Activated CD4-positive, alpha-beta memory T cell treated with anti-CD3 and anti-CD28 coated beads for 36 hours (primary cell): ENCODE measurements at regions not wholly inside any gene's neighbourhood (a gene's known extent, or its start where the extent isn't known, plus 50 kb on each side); places are given as distances from the start of the nearest gene placed in this dataset.

Experiments
- CTCF ChIA-PET: fragments of 350-600 bp; sonication (Branson Sonifier 250); formaldehyde crosslinking; loops from one replicate; lab custom pipeline; 2021; ENCODE audit warnings: antibody characterized with exemption, inconsistent platforms; lab: Charles Lee
- POLR2A ChIA-PET: fragments of 350-600 bp; sonication (Branson Sonifier 250); formaldehyde crosslinking; loops from one replicate; lab custom pipeline; 2021; ENCODE audit warnings: antibody characterized with exemption; lab: Charles Lee
- DNase-seq: peaks from one replicate; pipeline ENCODE4 v3.0.0-alpha.2; 2020
- H3K27ac Mint-ChIP-seq: one replicate; pipeline ENCODE4 v1.8.0; 2021; ENCODE audit warnings: mixed read lengths
- H3K27me3 Mint-ChIP-seq: one replicate; pipeline ENCODE4 v1.8.0; 2021; ENCODE audit warnings: mixed read lengths
- H3K36me3 Mint-ChIP-seq: one replicate; pipeline ENCODE4 v1.8.0; 2021; ENCODE audit warnings: mixed read lengths
- H3K4me1 Mint-ChIP-seq: one replicate; pipeline ENCODE4 v1.8.0; 2021; ENCODE audit warnings: low read depth, mixed read lengths
- H3K4me3 Mint-ChIP-seq: one replicate; pipeline ENCODE4 v1.8.0; 2021; ENCODE audit warnings: mild to moderate bottlenecking, mixed read lengths
- H3K9me3 Mint-ChIP-seq: one replicate; pipeline ENCODE4 v1.8.0; 2021; ENCODE audit warnings: mixed read lengths
- intact Hi-C: fragments of 100-400 bp; cut with micrococcal nuclease; formaldehyde crosslinking; loops from one replicate; pipeline ENCODE4 v1.15.1; 2023

DNA sequence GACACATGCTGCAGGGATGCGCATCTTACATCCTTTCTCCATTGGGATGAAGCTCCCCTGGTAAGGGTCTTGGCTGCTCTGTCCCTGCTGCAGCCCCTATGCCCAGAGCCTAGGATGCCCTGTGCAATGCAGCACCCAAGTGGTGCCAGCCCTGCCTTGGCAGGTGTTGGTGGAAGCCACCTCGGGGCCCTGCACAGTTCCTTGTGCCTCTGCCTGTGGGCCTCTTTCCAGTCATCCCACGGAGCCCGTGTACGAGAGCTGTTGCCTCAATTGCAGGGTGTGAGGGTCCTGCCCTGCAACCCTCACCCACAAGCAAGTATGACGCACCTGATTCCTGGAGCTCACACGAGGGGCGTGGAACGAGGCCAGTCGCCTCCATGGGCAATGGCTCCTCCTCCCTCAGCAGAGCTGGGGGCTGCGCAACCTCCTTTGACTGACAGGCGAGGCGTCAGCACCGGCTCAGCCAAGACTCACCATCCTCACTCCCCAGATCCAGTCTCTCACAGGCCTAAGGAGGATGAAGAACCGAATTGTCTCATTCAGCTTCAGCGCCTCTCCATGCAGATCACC, 719.6 kb downstream of the BRD1 start:
- no peaks in the 10 kb centered on the region for H3K4me1 Mint-ChIP-seq
- no peak overlapping the region for H3K4me3 Mint-ChIP-seq
- no peaks in the 10 kb centered on the region for H3K9me3 Mint-ChIP-seq
- ChIA-PET POLR2A (no interaction called here), CTCF (no interaction called here)
- H3K27me3 Mint-ChIP-seq, result peaks cover 12% of the 10 kb centered on the region
- H3K27ac Mint-ChIP-seq, result no peak overlapping the region
- no peak for DNase-seq
- no peaks in the 10 kb centered on the region for H3K36me3 Mint-ChIP-seq
- intact Hi-C loops, result no loop called here

DNA sequence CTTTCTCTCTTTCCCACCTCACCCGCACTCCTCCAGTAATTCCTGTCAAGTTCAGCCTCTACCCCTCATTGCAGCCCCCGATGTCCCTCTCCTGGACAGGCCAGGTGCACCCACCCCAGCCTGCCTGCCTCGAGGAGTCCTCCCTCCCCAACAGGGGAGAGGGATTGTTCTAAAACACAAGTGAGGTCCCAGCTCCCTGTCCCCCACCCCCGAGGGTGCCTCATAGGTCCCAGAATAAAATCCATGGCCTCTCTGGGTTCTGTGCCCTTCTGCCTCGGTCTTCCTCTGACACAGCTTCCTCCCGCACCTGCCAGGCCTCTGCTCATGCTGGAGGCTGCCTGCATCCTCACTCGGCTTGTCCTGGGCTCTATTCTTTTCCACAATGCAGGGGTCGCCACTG, 720.1 kb downstream of the BRD1 start:
- Mint-ChIP-seq H3K9me3 (no peaks in the 10 kb centered on the region), H3K36me3 (no peaks in the 10 kb centered on the region), H3K27ac (no peak overlapping the region), H3K4me3 (no peak overlapping the region), H3K4me1 (no peaks in the 10 kb centered on the region), H3K27me3 (peaks cover 13% of the 10 kb centered on the region)
- POLR2A ChIA-PET, result no interaction called here
- CTCF ChIA-PET, result no interaction called here
- DNase-seq, result no peak
- intact Hi-C loops, result no loop called here

DNA sequence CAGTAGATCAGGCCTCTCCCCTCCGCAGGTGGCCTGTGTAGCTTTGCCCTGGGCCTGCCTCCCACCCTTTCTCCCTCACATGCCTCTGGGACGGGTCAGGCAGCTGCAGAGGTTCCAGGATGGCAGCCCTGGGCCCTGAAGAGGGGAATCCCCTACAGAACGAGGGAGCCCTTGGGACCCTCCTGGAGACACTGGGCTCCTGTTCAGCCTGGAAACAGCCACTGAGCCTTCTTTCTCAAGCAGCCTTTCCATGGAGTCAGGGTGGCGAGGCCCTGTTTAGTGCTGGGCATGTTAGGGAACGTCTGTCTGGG, 720.9 kb downstream of the BRD1 start:
- H3K36me3 Mint-ChIP-seq, result no peaks in the 10 kb centered on the region
- no peak for DNase-seq
- intact Hi-C loops, result no loop called here
- H3K27ac Mint-ChIP-seq, result no peak overlapping the region
- no peaks in the 10 kb centered on the region for H3K4me1 Mint-ChIP-seq
- peaks cover 13% of the 10 kb centered on the region for H3K27me3 Mint-ChIP-seq
- ChIA-PET POLR2A (no interaction called here), CTCF (no interaction called here)
- no peaks in the 10 kb centered on the region for H3K9me3 Mint-ChIP-seq
- H3K4me3 Mint-ChIP-seq, result no peak overlapping the region

DNA sequence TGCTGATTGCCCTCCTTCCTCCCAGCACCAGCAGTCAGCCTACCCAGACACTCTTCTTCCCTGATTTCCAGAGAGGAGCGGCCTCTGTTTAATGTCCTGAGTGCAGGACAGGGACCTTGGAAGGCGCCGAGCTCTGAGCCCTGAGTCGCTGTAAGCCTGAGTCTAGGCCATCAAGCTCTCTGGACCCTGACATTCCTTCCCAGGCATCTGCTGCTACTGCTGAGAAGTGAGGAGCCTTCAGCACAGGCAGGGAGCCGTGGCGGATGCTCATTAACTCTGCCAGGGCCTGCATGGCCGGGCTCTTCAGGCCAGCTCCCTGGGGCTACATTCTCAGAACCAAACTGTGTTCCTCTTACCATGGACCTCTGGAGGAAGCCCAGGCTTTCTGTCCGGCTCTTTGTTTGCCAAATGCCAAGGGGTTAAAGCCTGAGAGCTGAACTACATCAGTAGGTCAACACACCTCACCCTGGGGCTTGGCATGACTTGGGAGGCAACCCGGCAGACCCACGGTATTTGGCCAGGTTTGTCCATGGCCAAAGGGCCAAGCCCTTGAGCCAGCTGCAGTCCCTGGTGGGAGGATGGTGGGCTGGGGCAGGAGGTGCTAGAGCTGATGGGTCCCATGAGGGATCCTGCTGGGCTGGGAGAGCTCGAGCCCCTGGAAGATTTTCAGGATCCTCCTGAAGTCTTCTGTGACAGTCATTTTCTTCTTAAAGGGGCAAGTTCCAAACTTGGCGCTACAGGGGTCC, 721.4 kb downstream of the BRD1 start:
- no peak overlapping the region for H3K4me3 Mint-ChIP-seq
- H3K4me1 Mint-ChIP-seq, result no peaks in the 10 kb centered on the region
- H3K27ac Mint-ChIP-seq, result no peak overlapping the region
- H3K36me3 Mint-ChIP-seq, result no peaks in the 10 kb centered on the region
- CTCF ChIA-PET, result no interaction called here
- H3K27me3 Mint-ChIP-seq, result peaks cover 13% of the 10 kb centered on the region
- H3K9me3 Mint-ChIP-seq, result no peaks in the 10 kb centered on the region
- no peak for DNase-seq
- POLR2A ChIA-PET, result no interaction called here
- intact Hi-C loops, result no loop called here

DNA sequence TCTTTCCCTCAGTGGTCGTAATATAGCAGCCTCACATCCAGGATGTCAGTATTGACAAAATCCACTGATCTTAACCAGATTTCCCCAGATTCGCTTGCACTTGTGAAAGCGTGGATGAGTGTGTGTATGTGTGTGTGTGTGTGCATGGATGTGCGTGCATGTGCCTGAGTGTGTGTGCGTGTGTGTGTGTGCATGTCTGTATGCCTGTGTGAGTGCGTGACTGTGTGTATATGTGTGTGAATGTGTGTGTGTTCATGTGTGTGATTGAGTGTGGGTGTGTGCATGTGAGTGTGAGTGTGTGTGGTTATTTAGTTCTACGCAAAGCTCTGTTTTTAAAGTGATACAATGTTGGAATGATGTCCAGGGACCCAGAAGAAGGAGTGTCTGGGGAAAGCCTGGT, 723.2 kb downstream of the BRD1 start:
- Mint-ChIP-seq H3K27ac (no peak overlapping the region), H3K36me3 (no peaks in the 10 kb centered on the region), H3K9me3 (no peaks in the 10 kb centered on the region), H3K4me1 (no peaks in the 10 kb centered on the region), H3K4me3 (no peak overlapping the region), H3K27me3 (peaks cover 15% of the 10 kb centered on the region)
- POLR2A ChIA-PET, result no interaction called here
- DNase-seq, result no peak
- intact Hi-C loops, result no loop called here
- CTCF ChIA-PET, result no interaction called here

DNA sequence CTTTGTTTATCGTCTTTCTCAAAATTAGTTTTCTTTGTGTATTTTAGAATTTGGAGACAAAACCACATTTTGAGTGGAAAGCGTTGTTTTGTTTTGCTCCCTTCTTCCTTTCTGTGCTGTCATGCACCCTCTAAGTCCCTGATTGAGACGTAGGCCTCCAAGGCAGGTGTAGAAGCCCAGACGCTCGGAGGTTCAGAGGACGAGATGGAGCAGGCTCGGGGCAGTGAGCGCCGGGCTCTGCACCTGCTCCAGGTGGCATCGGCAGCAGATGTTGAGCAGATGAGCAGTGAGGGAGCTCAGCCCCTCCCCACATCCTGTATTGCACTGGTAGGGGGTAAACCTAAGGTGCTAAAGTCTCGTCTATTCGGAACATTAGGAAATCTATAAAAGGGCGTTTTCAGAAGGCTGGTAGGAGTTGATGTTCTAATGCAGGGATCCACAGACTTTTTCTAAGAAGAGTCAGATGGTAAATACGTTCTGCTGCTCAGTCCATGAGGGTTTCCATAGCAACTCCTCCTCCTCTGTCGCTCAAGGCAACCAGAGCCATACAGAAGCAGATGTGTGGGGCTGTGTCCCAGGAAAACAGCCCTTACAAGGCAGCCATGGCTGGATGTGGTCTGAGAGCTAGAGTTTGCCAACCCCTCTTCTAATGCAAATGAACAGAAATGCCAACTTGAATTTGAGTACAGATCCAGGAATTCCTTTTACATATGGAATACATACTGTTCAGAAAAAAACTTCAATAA, 724.2 kb downstream of the BRD1 start:
- intact Hi-C loops, result no loop called here
- H3K27ac Mint-ChIP-seq, result no peak overlapping the region
- H3K4me1 Mint-ChIP-seq, result no peaks in the 10 kb centered on the region
- H3K27me3 Mint-ChIP-seq, result peaks cover 13% of the 10 kb centered on the region
- ChIA-PET CTCF (no interaction called here), POLR2A (no interaction called here)
- H3K4me3 Mint-ChIP-seq, result no peak overlapping the region
- no peaks in the 10 kb centered on the region for H3K36me3 Mint-ChIP-seq
- no peaks in the 10 kb centered on the region for H3K9me3 Mint-ChIP-seq
- DNase-seq, result no peak

DNA sequence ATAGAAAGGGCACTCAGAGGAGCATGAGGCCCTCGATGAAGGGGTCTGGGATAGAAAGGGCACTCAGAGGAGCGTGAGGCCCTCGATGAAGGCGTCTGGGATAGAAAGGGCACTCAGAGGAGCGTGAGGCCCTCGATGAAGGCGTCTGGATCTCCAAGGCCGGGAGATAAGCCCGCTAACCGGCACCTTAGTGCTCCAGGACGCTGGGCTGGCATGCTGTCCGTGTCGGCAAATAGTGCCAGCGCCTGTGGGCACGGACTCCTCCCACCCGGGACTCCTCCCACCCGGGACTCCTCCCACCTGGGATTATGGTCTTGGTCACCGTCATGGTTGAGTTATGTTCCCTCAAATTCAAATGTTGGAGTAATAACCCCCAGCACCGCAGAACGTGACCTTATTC, 725.3 kb downstream of the BRD1 start:
- peaks cover 10% of the 10 kb centered on the region for H3K27me3 Mint-ChIP-seq
- H3K36me3 Mint-ChIP-seq, result no peaks in the 10 kb centered on the region
- H3K4me3 Mint-ChIP-seq, result no peak overlapping the region
- no peak for DNase-seq
- no peaks in the 10 kb centered on the region for H3K4me1 Mint-ChIP-seq
- H3K27ac Mint-ChIP-seq, result no peak overlapping the region
- H3K9me3 Mint-ChIP-seq, result no peaks in the 10 kb centered on the region
- ChIA-PET CTCF (no interaction called here), POLR2A (no interaction called here)
- intact Hi-C loops, result no loop called here

DNA sequence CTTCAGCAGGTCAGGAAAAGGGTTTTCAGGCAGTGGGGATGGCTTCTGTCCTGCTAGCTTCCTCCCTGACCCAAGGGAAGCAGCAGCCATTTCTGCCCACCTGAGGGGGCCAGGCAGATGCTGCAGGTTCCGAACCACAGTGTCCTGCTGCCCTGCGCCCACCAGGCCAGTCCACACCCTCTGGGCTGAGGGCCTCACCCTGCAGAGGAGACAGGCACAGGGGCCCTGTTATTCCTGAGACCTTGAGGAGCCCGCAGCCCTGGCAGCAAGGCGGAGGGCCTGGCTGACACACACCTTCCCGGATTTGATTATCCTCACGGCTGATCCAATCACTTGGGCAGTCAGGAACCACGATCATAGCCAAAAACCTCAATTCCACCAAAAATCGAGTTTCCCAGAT, 725.8 kb downstream of the BRD1 start:
- Mint-ChIP-seq H3K27me3 (peaks cover 6% of the 10 kb centered on the region), H3K9me3 (no peaks in the 10 kb centered on the region), H3K36me3 (no peaks in the 10 kb centered on the region), H3K4me1 (no peaks in the 10 kb centered on the region), H3K27ac (no peak overlapping the region), H3K4me3 (no peak overlapping the region)
- POLR2A ChIA-PET, result no interaction called here
- intact Hi-C loops, result no loop called here
- no peak for DNase-seq
- CTCF ChIA-PET, result no interaction called here

DNA sequence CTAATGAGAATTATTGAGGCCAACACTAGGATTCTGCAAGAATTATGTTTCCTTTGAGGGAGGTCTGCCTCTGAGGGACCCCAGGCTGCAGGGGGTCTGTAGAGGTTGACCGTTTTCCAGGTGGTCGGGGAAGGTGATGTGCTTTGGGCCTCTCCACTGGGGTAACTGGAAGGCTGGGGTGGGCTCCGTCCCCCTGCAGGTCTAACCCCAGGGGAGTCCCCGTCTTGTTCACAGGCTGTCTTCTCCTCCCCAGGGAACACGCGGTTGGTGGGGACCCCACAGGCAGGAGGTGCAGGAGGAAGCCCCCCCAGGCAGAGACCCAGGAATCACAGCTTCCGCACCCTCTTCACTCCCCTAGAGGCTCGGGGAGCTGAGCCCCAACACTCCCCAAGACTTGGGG, 726.4 kb downstream of the BRD1 start:
- CTCF ChIA-PET, result no interaction called here
- Mint-ChIP-seq H3K9me3 (no peaks in the 10 kb centered on the region), H3K4me3 (no peak overlapping the region), H3K27ac (no peak overlapping the region), H3K27me3 (peaks cover 6% of the 10 kb centered on the region), H3K36me3 (no peaks in the 10 kb centered on the region), H3K4me1 (no peaks in the 10 kb centered on the region)
- intact Hi-C loops, result no loop called here
- POLR2A ChIA-PET, result no interaction called here
- no peak for DNase-seq

DNA sequence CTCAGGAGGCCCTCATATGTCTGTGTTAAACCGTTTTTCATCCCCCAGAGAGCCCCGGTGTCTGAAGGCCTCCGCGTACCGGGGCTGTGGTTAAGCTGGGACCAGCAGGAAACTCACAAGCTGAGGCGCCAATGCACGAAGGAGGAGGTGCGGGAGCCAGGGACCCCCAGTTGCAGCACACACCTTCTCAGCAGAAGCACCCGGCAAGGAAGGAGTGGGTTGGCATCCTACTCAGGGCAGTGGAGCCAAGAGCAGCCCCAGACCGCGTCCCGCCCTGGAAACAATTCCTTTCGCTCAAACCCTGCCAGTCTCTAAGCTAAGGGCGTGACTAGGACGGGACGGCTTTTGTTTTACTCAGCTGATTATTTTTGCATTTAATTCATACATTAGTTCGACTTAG, 726.9 kb downstream of the BRD1 start:
- H3K36me3 Mint-ChIP-seq, result no peaks in the 10 kb centered on the region
- CTCF ChIA-PET, result no interaction called here
- intact Hi-C loops, result no loop called here
- no peaks in the 10 kb centered on the region for H3K4me1 Mint-ChIP-seq
- peaks cover 6% of the 10 kb centered on the region for H3K27me3 Mint-ChIP-seq
- DNase-seq, result no peak
- H3K27ac Mint-ChIP-seq, result no peak overlapping the region
- no peak overlapping the region for H3K4me3 Mint-ChIP-seq
- no peaks in the 10 kb centered on the region for H3K9me3 Mint-ChIP-seq
- POLR2A ChIA-PET, result no interaction called here

DNA sequence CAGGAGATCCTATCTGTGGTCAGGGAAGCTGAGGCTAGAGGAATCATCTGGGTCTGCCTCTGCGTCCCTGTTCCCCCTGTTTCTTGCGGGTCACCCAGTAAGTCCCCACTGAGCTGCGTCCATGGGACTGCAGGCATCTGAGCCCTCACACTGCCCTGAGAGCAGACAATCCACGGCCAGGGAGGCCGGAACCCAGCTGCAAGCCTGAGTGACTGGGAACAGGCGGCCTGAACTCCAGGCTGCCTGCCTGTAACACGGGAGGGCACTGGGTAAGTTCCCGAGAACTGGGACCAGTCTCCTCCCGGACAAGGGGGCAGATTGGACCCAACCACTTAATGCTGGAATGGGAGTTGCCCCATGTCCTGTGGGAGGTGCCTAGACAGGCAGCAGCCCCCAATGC, 727.4 kb downstream of the BRD1 start:
- H3K9me3 Mint-ChIP-seq, result no peaks in the 10 kb centered on the region
- H3K4me3 Mint-ChIP-seq, result no peak overlapping the region
- H3K36me3 Mint-ChIP-seq, result no peaks in the 10 kb centered on the region
- intact Hi-C loops, result no loop called here
- H3K27ac Mint-ChIP-seq, result no peak overlapping the region
- H3K4me1 Mint-ChIP-seq, result no peaks in the 10 kb centered on the region
- peaks cover 6% of the 10 kb centered on the region for H3K27me3 Mint-ChIP-seq
- CTCF ChIA-PET, result no interaction called here
- POLR2A ChIA-PET, result no interaction called here
- no peak for DNase-seq

DNA sequence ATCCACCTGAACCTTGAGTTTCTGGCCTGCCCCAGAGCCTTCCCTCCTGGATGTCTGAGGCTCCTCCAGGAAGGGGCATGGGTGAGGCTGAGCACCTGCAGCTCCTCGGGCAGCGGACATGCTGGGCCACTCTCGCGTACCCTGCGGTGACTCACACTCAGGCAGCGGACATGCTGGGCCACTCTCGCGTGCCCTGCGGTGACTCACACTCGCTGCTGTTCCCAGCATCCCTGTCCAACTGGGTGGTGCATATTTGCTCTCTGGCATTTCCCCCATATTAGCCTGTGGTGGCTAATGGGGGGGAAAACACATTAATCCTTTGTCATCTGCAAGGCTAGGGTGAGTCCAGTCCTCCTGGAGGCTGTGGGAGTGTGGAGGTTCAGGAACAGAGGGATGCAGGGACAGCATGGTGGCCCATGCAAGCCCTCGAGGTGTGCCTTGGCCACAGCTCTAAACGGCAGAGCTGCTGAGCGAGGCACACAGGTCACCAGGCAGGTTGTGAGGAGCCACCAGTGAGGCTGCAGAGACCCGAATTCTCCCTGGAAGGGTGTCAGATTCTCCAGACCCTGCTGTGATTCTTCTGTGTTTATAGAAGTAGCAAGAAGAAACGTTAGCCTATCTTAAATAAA, 728.1 kb downstream of the BRD1 start:
- ChIA-PET CTCF (no interaction called here), POLR2A (no interaction called here)
- H3K4me1 Mint-ChIP-seq, result no peaks in the 10 kb centered on the region
- intact Hi-C loops, result no loop called here
- no peaks in the 10 kb centered on the region for H3K9me3 Mint-ChIP-seq
- H3K27ac Mint-ChIP-seq, result no peak overlapping the region
- peaks cover 6% of the 10 kb centered on the region for H3K27me3 Mint-ChIP-seq
- DNase-seq, result no peak
- H3K4me3 Mint-ChIP-seq, result no peak overlapping the region
- no peaks in the 10 kb centered on the region for H3K36me3 Mint-ChIP-seq
